HepG2 (cell line): ENCODE measurements at regions not wholly inside any gene's neighbourhood (a gene's known extent, or its start where the extent isn't known, plus 50 kb on each side); places are given as distances from the start of the nearest gene placed in this dataset.

Source experiments
- ATAC-seq: fragments of 200-7000 bp; cut with Tn5 transposase; 3 replicates; pipeline ENCODE4 v1.9.1; 2020; ENCODE audit warnings: mild to moderate bottlenecking, moderate library complexity
- BruUV-seq: library from RNA; stranded (reverse); fragments of 400-500 nt; replicated peaks from 2 replicates; lab custom pipeline; 2021; lab: Mats Ljungman, UMichigan
- CTCF ChIA-PET: fragments of 300-600 bp; formaldehyde crosslinking; extraction: SDS; loops from one replicate; lab custom pipeline; 2021; ENCODE audit warnings: low total read pairs, inconsistent platforms, low intra/inter-chr PET ratio; lab: Yijun Ruan, JAX
- POLR2A ChIA-PET: fragments of 350-600 bp; sonication (Branson Sonifier 250); formaldehyde crosslinking; loops from one replicate; lab custom pipeline; 2020; ENCODE audit warnings: antibody characterized with exemption, inconsistent platforms; lab: Yijun Ruan, JAX
- DNase-seq: peaks from one replicate; pipeline ENCODE4 v3.0.0-alpha.2; 2015; ENCODE audit warnings: low spot score
- FAIRE-seq: peaks from 3 replicates; lab custom pipeline; 2011; peaks lifted over from hg19 to GRCh38; lab: Jason Lieb, UNC
- H2AFZ ChIP-seq: one replicate; pipeline ENCODE4 v1.6.1; 2011; ENCODE audit warnings: low read length, inconsistent platforms
- H3K27ac ChIP-seq: fragments of 300-600 bp; 3 replicates; pipeline ENCODE4 v1.8.0; 2011; ENCODE audit warnings: mixed run types, mild to moderate bottlenecking, mixed read lengths, low read length, inconsistent platforms; ENCODE audit not compliant: insufficient read depth; ENCODE audit errors: extremely low read length
- H3K27me3 ChIP-seq, 2 experiments: fragments of 200-600 bp in 1 of 2; 2 replicates in 1 of 2; 3 replicates in 1 of 2; pipeline versions ENCODE4 v1.6.0 to v1.8.0; 2011; ENCODE audit warnings: low read length in 2 of 2, mild to moderate bottlenecking in 2 of 2, moderate library complexity in 2 of 2, inconsistent platforms in 1 of 2; ENCODE audit not compliant: insufficient read depth in 2 of 2, control insufficient read depth in 1 of 2
- H3K36me3 ChIP-seq, 2 experiments: fragments of 200-600 bp in 1 of 2; replicated peaks in 1 of 2; 2 replicates in 1 of 2; 3 replicates in 1 of 2; pipeline versions ENCODE4 v1.5.1 to v1.8.0; 2011; ENCODE audit warnings: low read length in 2 of 2, inconsistent platforms in 1 of 2; ENCODE audit not compliant: insufficient read depth in 2 of 2, control insufficient read depth in 1 of 2
- H3K4me1 ChIP-seq: 2 replicates; pipeline ENCODE4 v1.5.1; 2012; ENCODE audit warnings: low read length, inconsistent platforms; ENCODE audit not compliant: insufficient read depth
- H3K4me2 ChIP-seq: 2 replicates; pipeline ENCODE4 v1.6.0; 2011; ENCODE audit warnings: low read depth, low read length, inconsistent platforms
- H3K4me3 ChIP-seq, 3 experiments: fragments of 200-600 bp in 1 of 3; sonication (generic), shearing (Covaris generic) in 1 of 3; replicated peaks in 1 of 3; 2 replicates each; pipeline ENCODE4 v1.5.1; 2011 to 2016; ENCODE audit warnings: low read length in 3 of 3, inconsistent platforms in 2 of 3, low read depth in 2 of 3, mild to moderate bottlenecking in 2 of 3, control low read depth in 1 of 3, mixed read lengths in 1 of 3; ENCODE audit not compliant: insufficient read depth in 1 of 3
- H3K79me2 ChIP-seq: one replicate; pipeline ENCODE4 v1.6.1; 2011; ENCODE audit warnings: low read length, inconsistent platforms; ENCODE audit not compliant: insufficient read depth
- H3K9ac ChIP-seq: 2 replicates; pipeline ENCODE4 v1.6.0; 2011; ENCODE audit warnings: mild to moderate bottlenecking, low read depth, low read length, inconsistent platforms; ENCODE audit not compliant: insufficient read depth
- H3K9me3 ChIP-seq: 2 replicates; pipeline ENCODE4 v1.5.1; 2012; ENCODE audit warnings: mild to moderate bottlenecking, low read length
- H4K20me1 ChIP-seq: 2 replicates; pipeline ENCODE4 v1.6.0; 2011; ENCODE audit warnings: inconsistent platforms, mild to moderate bottlenecking, low read length, moderate library complexity; ENCODE audit not compliant: insufficient read depth
- IRX3 ChIP-seq: sonication (generic); formaldehyde crosslinking; IDR thresholded peaks from 2 replicates; pipeline ENCODE4 v1.8.1; 2023; ENCODE audit warnings: mild to moderate bottlenecking, low read depth, missing genetic modification reagents, borderline replicate concordance
- NFYB ChIP-seq: sonication (generic); formaldehyde crosslinking; IDR thresholded peaks from 2 replicates; pipeline ENCODE4 v1.4.0; 2020; ENCODE audit warnings: missing genetic modification reagents
- TAF15 ChIP-seq: fragments of 200-400 bp; formaldehyde crosslinking; IDR thresholded peaks from one replicate; pipeline ENCODE4 v1.6.1; 2018; ENCODE audit warnings: mild to moderate bottlenecking, low read depth, low read length; ENCODE audit not compliant: poor library complexity, severe bottlenecking
- ZBTB21 ChIP-seq: sonication (generic); formaldehyde crosslinking; IDR thresholded peaks from 2 replicates; pipeline ENCODE4 v1.4.0; 2020; ENCODE audit warnings: missing genetic modification reagents
- ZNF432 ChIP-seq: sonication (generic); formaldehyde crosslinking; IDR thresholded peaks from 2 replicates; pipeline ENCODE4 v1.5.0; 2020; ENCODE audit warnings: missing genetic modification reagents, mild to moderate bottlenecking, borderline replicate concordance
- ZNF543 ChIP-seq: sonication (generic); formaldehyde crosslinking; IDR thresholded peaks from 2 replicates; pipeline ENCODE4 v1.4.0; 2020; ENCODE audit warnings: mild to moderate bottlenecking, missing genetic modification reagents
- ZSCAN21 ChIP-seq: sonication (generic); formaldehyde crosslinking; IDR thresholded peaks from 2 replicates; pipeline ENCODE4 v1.8.0; 2022; ENCODE audit warnings: mild to moderate bottlenecking, missing genetic modification reagents, moderate library complexity, borderline replicate concordance
- WGBS: methylation state at CpG from one replicate; pipeline ENCODE4 v1.1.6; 2017; ENCODE audit warnings: low lambda C conversion rate; 5-methylcytosine and 5-hydroxymethylcytosine counted together
- in situ Hi-C: cut with HindIII; loops from 2 replicates; pipeline ENCODE4 v1.10.0; 2017; ENCODE audit warnings: low pct_unique_long_range_greater_than_20kb; ENCODE audit not compliant: extremely low pct_ligation_motif_present
- intact Hi-C: fragments of 100-400 bp; cut with micrococcal nuclease; formaldehyde crosslinking; loops from one replicate; pipeline ENCODE4 v1.10.0; 2022; ENCODE audit not compliant: unreplicated experiment

GRCh38 chr4:152104901-152105357 is 344.1 kb upstream of the GATB start:
- no peak overlapping the region for H3K9ac ChIP-seq
- 55% methylated on average over 8 of the region's 9 CpGs for WGBS
- FAIRE-seq (no peak), DNase-seq (no peak), ATAC-seq (no peak)
- ChIA-PET POLR2A (no interaction called here), CTCF (no interaction called here)
- H3K36me3 ChIP-seq, result no peaks in the 10 kb centered on the region
- no peak overlapping the region for H3K4me3 ChIP-seq
- no peaks in the 10 kb centered on the region for H3K4me1 ChIP-seq
- no peak overlapping the region for H2AFZ ChIP-seq
- intact Hi-C loops, result no loop called here
- no peaks in the 10 kb centered on the region for H4K20me1 ChIP-seq
- no peaks in the 10 kb centered on the region for H3K79me2 ChIP-seq
- H3K4me2 ChIP-seq, result no peak overlapping the region
- H3K27me3 ChIP-seq, result peaks cover 0 to 4% of the 10 kb centered on the region in 2 experiments; a peak in 3 of 5 replicates
- no peak overlapping the region for H3K27ac ChIP-seq
- BruUV-seq, result no TSS peak
- H3K9me3 ChIP-seq, result no peaks in the 10 kb centered on the region
- in situ Hi-C loops, result no loop called here
- TF ChIP-seq IRX3, result no peak
- no peak for TF ChIP-seq NFYB
- TF ChIP-seq ZBTB21 (CRISPR knock-in tag), result no peak
- TF ChIP-seq TAF15, result no peak
- no peak for TF ChIP-seq ZNF432

- CTCF ChIA-PET, result no interaction called here
- no peaks in the 10 kb centered on the region for H3K4me1 ChIP-seq
- H2AFZ ChIP-seq, result no peak overlapping the region
- H3K79me2 ChIP-seq, result no peaks in the 10 kb centered on the region
- DNase-seq, result no peak
- no peaks in the 10 kb centered on the region for H4K20me1 ChIP-seq
- WGBS, result 63% methylated on average over 5 of the region's 8 CpGs
- no peaks in the 10 kb centered on the region for H3K36me3 ChIP-seq
- in situ Hi-C loops, result no loop called here
- TF ChIP-seq ZNF543 (CRISPR knock-in tag) (no peak), ZSCAN21 (no peak)
- H3K27ac ChIP-seq, result no peak overlapping the region
- FAIRE-seq, result no peak
- POLR2A ChIA-PET, result no interaction called here
- no peak overlapping the region for H3K4me2 ChIP-seq
- no peak overlapping the region for H3K4me3 ChIP-seq
- no peaks in the 10 kb centered on the region for H3K9me3 ChIP-seq
- peaks cover 0 to 4% of the 10 kb centered on the region in 2 experiments; a peak in 3 of 5 replicates for H3K27me3 ChIP-seq
- intact Hi-C loops, result no loop called here
- ATAC-seq, result no peak
- no TSS peak for BruUV-seq
- no peak overlapping the region for H3K9ac ChIP-seq
These were observed 343.5 kb upstream of the GATB start for GRCh38 chr4:152104356-152104755.
